ENCODE measurements at regions not wholly inside any gene's neighbourhood (a gene's known extent, or its start where the extent isn't known, plus 50 kb on each side); places are given as distances from the start of the nearest gene placed in this dataset.

GRCh38 chr9:129523943-129524581 lies 96.8 kb downstream of the C9orf50 start:
- Histone ChIP-seq H3K9me1 (replicated peaks; ENCODE audit: control insufficient read depth, extremely low read depth, insufficient read depth, low read length) (no peaks in the 10 kb centered on the region), H3K36me3 (ENCODE audit: control insufficient read depth in 2 of 2, extremely low read depth in 1 of 2, insufficient read depth in 2 of 2, low read length in 2 of 2) (no peaks in the 10 kb centered on the region), H3K4me2 (ENCODE audit: insufficient read depth, low read length) (no peak overlapping the region), H2AFZ (ENCODE audit: low read depth, low read length) (no peak overlapping the region), H3K79me2 (ENCODE audit: control insufficient read depth, insufficient read depth, low read length) (no peaks in the 10 kb centered on the region), H3K9ac (replicated peaks; ENCODE audit: extremely low read depth, insufficient read depth, low read length) (no peak overlapping the region), H3K27me3 (ENCODE audit: control insufficient read depth in 2 of 2, insufficient read depth in 2 of 2, low read length in 2 of 2) (peaks cover 0 to 5% of the 10 kb centered on the region in 2 experiments), H3K4me1 (ENCODE audit: control insufficient read depth, extremely low read depth, insufficient read depth, low read length) (no peaks in the 10 kb centered on the region), H3K27ac (ENCODE audit: insufficient read depth, low read depth, low read length) (no peak overlapping the region), H3K4me3 (replicated peaks in 1 of 3; ENCODE audit: insufficient read depth in 1 of 3, low read depth in 1 of 3, low read length in 3 of 3) (no peak overlapping the region), H3K9me3 (replicated peaks; ENCODE audit: control insufficient read depth, insufficient read depth, low read length) (no peaks in the 10 kb centered on the region), H4K20me1 (replicated peaks; ENCODE audit: control insufficient read depth, extremely low read depth, insufficient read depth, low read length) (no peaks in the 10 kb centered on the region)
- BruUV-seq (replicated peaks): no TSS peak
- no peak for TF ChIP-seq JUN (IDR thresholded peaks at IDR 0.05; ENCODE audit: borderline replicate concordance, insufficient read depth, insufficient read length, low read depth)
- no peak for TF ChIP-seq MYC (IDR thresholded peaks at IDR 0.05; ENCODE audit: low read depth, low read length)
- no peak for TF ChIP-seq POLR2A (IDR thresholded peaks at IDR 0.05; ENCODE audit: low read depth, low read length)
- no peak for TF ChIP-seq MAX (IDR thresholded peaks at IDR 0.05; ENCODE audit: insufficient read depth, insufficient read length)
- TF ChIP-seq CTCF (IDR thresholded peaks at IDR 0.05; ENCODE audit: extremely low read depth in 1 of 2, insufficient read depth in 1 of 2, low read depth in 1 of 2, low read length in 2 of 2): no peak
- TF ChIP-seq POLR2AphosphoS5 (IDR thresholded peaks at IDR 0.05; ENCODE audit: insufficient read depth, low read depth, low read length): no peak
- TF ChIP-seq EZH2 (IDR thresholded peaks at IDR 0.05; ENCODE audit: borderline replicate concordance, low read depth, low read length, severe bottlenecking): no peak
- TF ChIP-seq FOS (IDR thresholded peaks at IDR 0.05; ENCODE audit: borderline replicate concordance, insufficient read depth, low read length): no peak
- no peak for TF ChIP-seq GATA2 (IDR thresholded peaks at IDR 0.05; ENCODE audit: insufficient read depth, insufficient read length, low read depth, low read length)
- no peak for FAIRE-seq
- POLR2A ChIA-PET: no interaction called here
- no peak for DNase-seq (ENCODE audit: low read depth, low spot score)
- dilution Hi-C loops (cut with MboI; ENCODE audit: extremely low pct_ligation_motif_present, low sequenced_read_pairs) (no loop called here), intact Hi-C loops (cut with micrococcal nuclease) (no loop called here)
- CTCF ChIA-PET: no interaction called here

All from endothelial cell of umbilical vein (primary cell).